Activated CD8-positive, alpha-beta memory T cell treated with anti-CD3 and anti-CD28 coated beads, Interleukin-2, amount 50 U/mL, for 24 hours (primary cell): ENCODE measurements at regions not wholly inside any gene's neighbourhood (a gene's known extent, or its start where the extent isn't known, plus 50 kb on each side); places are given as distances from the start of the nearest gene placed in this dataset.

Experiments
- DNase-seq: peaks from one replicate; pipeline ENCODE4 v3.0.0-alpha.2; 2020; ENCODE audit errors: extremely low read depth

DNA sequence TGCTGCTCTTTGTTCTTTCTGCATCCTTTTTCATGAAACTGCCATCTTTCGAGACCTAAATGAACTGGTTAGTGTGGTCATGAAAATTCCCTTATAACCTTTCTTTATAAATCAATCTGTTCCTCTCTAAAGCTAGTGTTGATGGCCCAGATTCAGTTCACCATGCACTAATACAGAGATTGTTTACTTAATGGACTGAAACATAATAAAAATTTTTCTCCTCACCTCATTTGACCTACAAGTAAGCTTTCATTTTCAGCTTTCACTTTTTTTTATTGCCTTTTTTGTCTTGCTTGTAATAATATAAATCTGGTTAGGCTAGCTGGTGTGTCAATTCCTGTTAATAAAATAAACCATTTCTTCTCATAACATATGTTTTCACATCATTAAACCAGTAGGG, 183.8 kb downstream of the CCDC59 start:
- no peak for DNase-seq

GRCh38 chr12:82149045-82149444, 209.1 kb downstream of the CCDC59 start:
- DNase-seq, result no peak

GRCh38 chr12:82146740-82147139, 211.4 kb downstream of the CCDC59 start:
- DNase-seq, result no peak

DNA sequence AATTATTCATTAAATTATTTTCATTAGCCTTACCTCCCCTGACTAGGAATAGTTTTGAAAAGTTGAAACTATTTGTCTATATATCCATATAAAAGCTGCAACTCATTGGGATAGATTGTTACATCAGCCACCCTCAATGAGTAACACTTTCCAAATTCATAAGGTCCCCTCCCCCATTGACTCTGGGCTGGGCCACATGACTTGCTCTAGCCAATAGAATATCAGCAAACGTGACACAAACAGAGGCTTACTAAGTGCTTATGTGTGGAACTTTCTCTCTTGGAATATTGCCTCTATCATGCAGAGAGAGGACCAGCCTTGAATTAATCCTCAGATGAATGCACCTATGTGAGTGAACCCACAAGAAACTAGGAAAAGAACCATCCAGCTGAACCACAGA, 213.7 kb downstream of the CCDC59 start:
- DNase-seq, result no peak

DNA sequence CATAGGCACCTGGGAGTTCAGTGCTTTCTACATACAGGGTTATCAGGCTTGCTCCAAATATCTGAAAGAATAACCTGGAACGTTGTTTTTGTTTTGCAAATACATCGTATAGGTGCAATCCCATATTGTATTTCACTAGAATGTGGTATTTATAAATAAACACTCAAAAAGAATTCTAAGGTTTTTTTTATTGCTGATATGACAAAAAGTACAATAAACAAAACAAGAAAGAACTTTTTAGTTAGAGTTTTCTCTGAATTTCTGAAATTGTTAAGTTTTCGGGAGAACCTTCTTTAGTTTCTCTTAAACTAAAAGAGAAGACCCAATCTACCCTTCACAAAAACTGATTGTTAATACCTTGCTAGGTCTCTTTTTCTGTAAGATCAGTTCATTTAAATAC, 225.8 kb downstream of the CCDC59 start:
- DNase-seq, result no peak

GRCh38 chr12:82130762-82131161, 227.4 kb downstream of the CCDC59 start:
- no peak for DNase-seq

DNA sequence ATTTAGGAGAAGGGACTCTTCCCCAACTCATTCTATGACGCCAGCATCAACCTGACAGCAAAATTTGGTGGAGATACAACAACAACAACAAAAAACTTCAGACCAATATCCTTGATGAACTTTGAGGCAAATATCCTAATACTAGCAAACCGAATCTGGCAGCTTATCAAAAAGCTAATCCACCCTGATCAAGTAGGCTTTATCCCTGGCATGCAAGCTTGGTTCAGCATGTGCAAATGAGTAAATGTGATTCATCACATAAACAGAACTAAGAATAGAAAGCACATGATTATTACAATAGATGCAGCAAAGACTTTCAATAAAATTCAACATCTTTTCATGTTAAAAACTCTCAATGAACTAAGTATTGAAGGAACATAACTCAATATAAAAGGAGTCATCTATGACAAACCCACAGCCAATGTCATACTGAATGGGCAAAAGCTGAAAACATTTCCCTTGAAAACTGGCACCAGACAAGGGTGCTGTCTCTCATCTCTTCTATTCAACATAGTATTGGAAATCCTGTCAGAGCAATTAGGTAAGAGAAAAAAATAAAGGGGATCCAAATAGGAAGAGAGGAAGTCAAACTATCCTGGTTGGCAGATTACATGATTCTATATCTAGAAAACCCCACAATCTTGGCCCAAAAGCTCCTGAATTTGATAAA, 233.3 kb downstream of the CCDC59 start:
- DNase-seq, result no peak

DNA sequence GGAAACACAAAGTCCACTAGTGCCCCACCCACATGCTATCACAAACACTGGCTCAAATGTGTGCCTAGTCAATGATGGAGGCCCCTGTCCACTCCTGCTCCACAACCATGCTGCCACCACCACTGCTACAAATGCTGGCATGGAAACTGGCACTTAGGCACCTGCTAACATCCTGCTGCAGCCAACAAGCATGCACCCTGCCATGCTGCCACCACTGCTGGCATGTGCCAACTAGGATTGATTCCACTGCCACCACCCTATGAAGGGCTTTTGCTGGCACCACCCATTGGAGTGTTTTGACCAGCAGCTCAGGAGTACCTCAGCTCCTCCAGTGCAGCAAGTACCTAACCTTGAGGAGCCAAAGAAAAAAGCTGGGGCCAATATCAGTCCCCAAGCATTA, 236.6 kb downstream of the CCDC59 start:
- DNase-seq, result no peak

DNA sequence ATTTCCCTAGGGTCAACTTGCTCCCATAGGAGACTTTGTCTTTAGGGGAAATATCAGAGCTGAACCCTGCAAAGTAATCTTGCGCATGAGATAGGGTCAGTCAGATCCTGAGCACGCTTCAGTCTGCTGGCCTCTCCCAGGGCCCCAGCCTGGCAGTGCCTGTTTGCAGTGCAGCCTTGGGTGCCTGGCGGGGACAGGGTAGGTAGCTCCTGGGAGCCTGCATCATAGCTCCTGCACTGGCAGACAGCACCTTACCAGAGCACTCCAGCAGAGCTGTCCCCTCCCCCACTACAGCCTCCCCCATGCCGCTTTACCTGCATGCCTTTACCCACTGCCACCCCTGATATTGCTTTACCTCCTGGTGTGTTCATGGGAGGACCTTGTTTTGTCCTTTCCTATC, 237.3 kb downstream of the CCDC59 start:
- DNase-seq, result no peak

GRCh38 chr12:82109243-82109642, 248.9 kb downstream of the CCDC59 start:
- no peak for DNase-seq

DNA sequence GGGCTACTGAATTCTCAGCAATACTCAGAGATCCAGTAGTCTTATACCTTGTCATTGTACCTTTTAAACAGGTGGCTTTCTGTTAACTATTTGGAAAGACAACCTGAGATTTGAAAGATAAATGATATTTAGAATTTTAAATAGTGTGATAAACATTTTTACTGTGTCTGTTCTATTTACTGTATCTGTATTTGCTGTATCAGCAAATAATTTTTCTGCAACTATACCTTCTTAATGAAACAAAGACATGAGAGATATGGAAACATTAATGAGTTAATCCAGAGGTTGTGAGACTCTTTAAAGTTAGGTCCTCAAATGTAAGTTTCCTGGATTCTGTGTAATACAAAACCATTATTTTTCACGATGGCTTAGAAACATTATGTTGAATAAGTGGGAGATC, 249.6 kb downstream of the CCDC59 start:
- no peak for DNase-seq

DNA sequence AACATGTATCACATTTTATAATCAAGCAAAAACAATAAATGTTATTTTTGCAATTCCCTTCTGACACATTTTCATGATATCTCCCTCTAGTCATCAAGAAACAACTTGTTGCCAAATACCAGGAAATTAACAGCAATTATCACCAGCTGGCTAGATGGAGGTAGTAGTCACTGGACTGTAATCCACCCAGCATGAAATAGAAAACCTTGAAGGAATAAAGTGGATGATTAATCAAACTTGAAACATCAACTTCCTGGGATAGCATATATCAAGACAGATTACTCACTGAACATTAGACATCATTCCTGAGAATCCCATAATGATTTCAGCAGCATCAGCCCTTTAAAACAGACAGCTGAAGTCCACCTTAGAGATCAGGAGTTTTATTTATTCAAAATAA, 259.0 kb downstream of the CCDC59 start:
- no peak for DNase-seq

DNA sequence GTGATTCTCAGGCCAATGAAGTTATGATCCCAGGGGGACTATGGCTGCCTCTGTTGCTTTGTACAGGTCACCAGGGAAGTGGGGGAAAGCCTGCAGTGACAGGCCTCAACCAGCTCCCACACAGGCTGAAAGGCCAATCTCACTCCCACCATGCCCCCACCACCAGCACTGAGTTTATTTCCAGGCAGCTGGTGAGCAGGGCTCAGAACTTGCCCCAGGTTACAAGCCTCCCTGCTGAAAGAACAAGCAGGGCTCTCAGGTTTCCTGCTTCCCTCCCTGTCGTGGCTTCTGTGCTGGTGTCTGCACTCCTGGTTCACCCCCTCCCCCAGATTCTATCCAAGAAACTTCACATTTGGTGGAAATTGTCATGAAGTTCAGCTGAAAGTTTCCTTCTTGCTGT, 260.3 kb downstream of the CCDC59 start:
- DNase-seq, result no peak

DNA sequence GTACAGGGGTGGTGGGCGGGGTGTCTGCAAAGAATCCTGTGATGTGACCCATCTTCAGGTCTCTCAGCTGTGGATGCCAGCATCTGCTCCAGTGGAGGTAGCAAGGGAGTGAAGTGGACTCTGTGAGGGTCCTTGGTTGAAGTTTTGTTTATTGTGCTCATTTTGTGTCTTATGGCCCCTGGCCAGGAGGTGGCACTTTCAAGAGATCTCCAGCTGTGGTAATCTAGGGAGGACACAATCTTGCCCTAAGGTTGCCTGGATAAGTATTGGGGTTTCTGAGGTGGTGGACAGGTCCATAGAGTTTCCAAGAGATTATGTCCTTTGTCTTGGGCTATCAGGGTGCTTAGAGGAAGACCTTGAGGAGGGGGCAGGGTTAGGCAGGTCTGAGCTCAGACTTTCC, 260.7 kb downstream of the CCDC59 start:
- no peak for DNase-seq

- DNase-seq, result no peak
Observed at GRCh38 chr12:82090165-82090564, 268.0 kb downstream of the CCDC59 start.

- no peak for DNase-seq
Observed at GRCh38 chr12:82089369-82090121, 268.6 kb downstream of the CCDC59 start.

DNA sequence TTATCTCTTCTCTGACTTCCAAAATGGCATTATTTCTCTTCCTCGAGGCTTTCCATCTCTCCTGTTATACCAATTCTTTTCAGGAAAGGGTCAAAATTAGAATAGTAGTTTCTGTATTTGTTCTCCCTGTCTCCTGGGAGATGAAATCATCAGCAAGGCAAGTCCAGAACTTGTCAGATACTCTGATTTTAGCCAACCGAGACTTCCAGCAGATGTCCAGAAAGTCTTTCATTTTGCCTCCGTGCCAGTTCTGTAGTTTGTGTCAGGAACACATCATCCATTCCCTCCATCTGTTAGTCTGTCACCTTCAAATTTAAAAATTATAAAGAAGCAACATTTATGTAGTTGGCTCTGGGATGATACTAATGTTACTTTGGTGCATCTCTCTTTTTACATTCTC, 275.7 kb downstream of the CCDC59 start:
- no peak for DNase-seq

DNA sequence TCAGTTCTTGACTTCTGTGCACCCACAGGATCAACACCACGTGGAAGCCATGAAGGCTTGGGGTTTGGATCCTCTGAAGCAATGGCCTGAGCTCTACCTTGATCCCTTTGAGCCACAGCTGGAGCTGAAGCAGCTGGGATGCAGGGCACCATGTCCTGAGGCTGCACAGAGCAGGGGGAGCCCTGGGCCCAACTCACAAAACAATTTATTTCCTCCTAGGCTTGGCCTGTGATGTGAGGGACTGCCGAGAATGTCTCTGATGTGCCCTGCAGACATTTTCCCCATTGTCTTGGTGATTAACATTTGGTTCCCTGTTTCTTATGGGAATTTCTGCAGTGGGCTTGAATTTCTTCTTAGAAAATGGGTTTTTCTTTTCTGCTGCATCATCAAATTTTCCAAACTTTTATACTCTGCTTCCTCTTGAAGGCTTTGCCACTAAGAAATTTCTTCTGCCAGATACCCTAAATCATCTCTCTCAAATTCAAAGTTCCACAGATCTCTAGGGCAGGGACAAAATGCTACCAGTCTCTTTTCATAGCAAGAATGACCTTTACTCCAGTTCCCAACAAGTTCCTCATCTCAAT, 288.2 kb downstream of the CCDC59 start:
- DNase-seq, result no peak

- no peak for DNase-seq
Observed at GRCh38 chr12:82058197-82058596, 299.0 kb upstream of the PPFIA2 start.

DNA sequence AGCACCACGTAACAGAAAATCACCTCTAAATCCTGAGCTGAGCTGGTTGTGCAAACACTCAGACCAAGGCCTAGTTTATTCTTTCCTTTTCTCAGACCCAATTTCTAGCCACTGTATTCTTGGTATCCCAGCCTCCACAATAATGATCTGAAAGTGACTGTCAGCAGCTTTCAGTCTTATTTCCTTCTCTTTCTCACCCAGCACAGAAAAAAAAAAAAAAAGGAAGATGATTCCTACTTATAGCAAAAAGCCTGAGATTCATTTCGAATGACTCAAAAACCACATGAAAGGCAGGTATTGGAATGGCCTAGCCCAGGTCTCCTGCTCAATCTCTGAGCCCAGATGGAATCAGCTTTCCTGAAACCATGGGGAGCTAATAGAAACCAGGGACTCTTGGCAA, 298.6 kb upstream of the PPFIA2 start:
- no peak for DNase-seq

DNA sequence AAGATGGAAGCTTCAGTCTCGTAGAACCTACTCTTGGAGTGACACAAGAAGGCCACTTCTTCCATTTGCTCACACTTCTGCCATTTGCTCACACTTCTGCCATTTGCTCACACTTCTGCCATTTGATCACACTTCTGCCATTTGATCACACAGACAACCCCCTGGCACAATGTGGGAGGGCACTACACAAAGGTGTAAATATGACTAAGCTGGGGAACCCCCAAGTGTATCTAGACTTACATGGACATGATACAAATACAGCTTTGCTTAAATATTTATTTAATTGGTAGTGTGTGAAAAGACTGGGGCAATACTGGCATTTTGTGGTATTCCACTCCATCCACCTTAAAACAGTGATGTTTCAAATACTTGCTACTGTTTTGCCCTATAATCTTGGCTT, 296.2 kb upstream of the PPFIA2 start:
- no peak for DNase-seq

DNA sequence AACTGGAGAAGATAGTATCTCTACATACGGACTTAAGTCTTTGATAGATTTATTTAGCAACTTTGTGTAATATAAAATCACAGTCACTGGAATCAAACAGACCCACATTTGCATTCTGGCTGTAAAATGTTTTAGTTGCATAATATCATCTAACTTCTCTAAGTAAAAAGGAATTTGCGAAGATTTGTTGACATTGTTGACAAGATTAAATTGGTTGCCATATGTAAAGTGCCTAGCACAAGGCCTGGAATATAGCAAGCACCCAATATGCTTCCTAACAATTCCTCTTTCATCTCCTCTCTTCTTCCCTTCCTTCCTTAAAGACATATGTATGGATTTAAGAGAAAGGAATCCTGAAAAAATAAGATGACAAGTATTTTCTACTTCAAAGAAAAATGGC, 295.4 kb upstream of the PPFIA2 start:
- no peak for DNase-seq

DNA sequence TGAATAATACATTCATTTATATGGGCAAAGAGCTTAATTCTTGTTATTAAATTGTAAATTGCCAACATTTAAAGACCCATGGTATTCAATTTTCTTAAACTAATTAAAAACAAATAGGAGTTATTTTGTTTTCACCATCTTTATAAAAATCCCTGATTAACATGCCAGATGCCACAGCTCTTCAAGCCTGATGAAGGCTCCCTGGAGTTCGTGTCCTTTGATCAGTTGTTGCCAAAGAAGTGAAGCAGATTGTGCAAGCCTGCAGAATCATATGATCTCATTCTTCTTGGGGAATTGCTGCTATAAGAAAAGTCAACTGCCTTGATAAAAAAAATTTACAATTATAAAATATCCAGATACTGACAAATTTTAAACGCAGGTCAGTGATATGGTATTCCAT, 288.3 kb upstream of the PPFIA2 start:
- DNase-seq, result no peak
